ENCODE measurements at regions not wholly inside any gene's neighbourhood (a gene's known extent, or its start where the extent isn't known, plus 50 kb on each side); places are given as distances from the start of the nearest gene placed in this dataset.
A peak's percentile ranks its signal among the peaks of the same experiment; 100 is the strongest.
"Not testable (repeated sequence)": the region's sequence is repeated elsewhere in the genome, so short reads cannot be mapped to it uniquely, and the experiment has no call there.

- no peak for DNase-seq
Observed at GRCh38 chr3:169029674-169030285, 633.7 kb downstream of the MECOM start.

GRCh38 chr3:169028716-169029115, 634.8 kb downstream of the MECOM start:
- no peak for DNase-seq

- no peak for DNase-seq
Observed at GRCh38 chr3:169026543-169027182, 636.8 kb downstream of the MECOM start.

- DNase-seq: no peak
Observed at GRCh38 chr3:169022457-169022856, 641.1 kb downstream of the MECOM start.

GRCh38 chr3:169020371-169020770, 643.1 kb downstream of the MECOM start:
- no peak for DNase-seq

GRCh38 chr3:169009453-169009852, 654.1 kb downstream of the MECOM start:
- no peak for DNase-seq

- no peak for DNase-seq
Observed at GRCh38 chr3:169008776-169009358, 654.6 kb downstream of the MECOM start.

GRCh38 chr3:169007145-169007544, 656.4 kb downstream of the MECOM start:
- DNase-seq: no peak

GRCh38 chr3:169006398-169006797, 657.1 kb downstream of the MECOM start:
- not testable (repeated sequence) for DNase-seq

GRCh38 chr3:169002689-169003088, 660.8 kb downstream of the MECOM start:
- DNase-seq: no peak

- no peak for DNase-seq
Observed at GRCh38 chr3:168998792-168999191, 664.7 kb downstream of the MECOM start.

- DNase-seq: no peak
Observed at GRCh38 chr3:168997488-168997887, 666.0 kb downstream of the MECOM start.

- no peak for DNase-seq
Observed at GRCh38 chr3:168996622-168997021, 666.9 kb downstream of the MECOM start.

GRCh38 chr3:168995129-168995528, 668.4 kb downstream of the MECOM start:
- no peak for DNase-seq

- DNase-seq: no peak
Observed at GRCh38 chr3:168991803-168992202, 671.7 kb downstream of the MECOM start.

- DNase-seq: no peak
Observed at GRCh38 chr3:168990621-168991020, 672.9 kb downstream of the MECOM start.

- no peak for DNase-seq
Observed at GRCh38 chr3:168990134-168990533, 673.4 kb downstream of the MECOM start.

- DNase-seq: no peak
Observed at GRCh38 chr3:168989396-168989795, 674.1 kb downstream of the MECOM start.

GRCh38 chr3:168988853-168989252, 674.7 kb downstream of the MECOM start:
- DNase-seq: no peak

- no peak for DNase-seq
Observed at GRCh38 chr3:168984872-168985271, 678.6 kb downstream of the MECOM start.

GRCh38 chr3:168983046-168983445, 680.5 kb downstream of the MECOM start:
- no peak for DNase-seq

GRCh38 chr3:168981396-168981795, 682.1 kb downstream of the MECOM start:
- DNase-seq: no peak

- DNase-seq: peak; percentile 29
Observed at GRCh38 chr3:168977716-168978374, 685.7 kb downstream of the MECOM start.
